CD8-positive, alpha-beta memory T cell (primary cell): ENCODE measurements at regions not wholly inside any gene's neighbourhood (a gene's known extent, or its start where the extent isn't known, plus 50 kb on each side); places are given as distances from the start of the nearest gene placed in this dataset.

ENCODE experiments used
- CTCF ChIA-PET: fragments of 350-600 bp; sonication (Branson Sonifier 250); formaldehyde crosslinking; loops from one replicate; lab custom pipeline; 2021; ENCODE audit warnings: antibody characterized with exemption; lab: Charles Lee
- POLR2A ChIA-PET: fragments of 350-600 bp; sonication (Branson Sonifier 250); formaldehyde crosslinking; loops from one replicate; lab custom pipeline; 2021; ENCODE audit warnings: antibody characterized with exemption; lab: Charles Lee
- DNase-seq, 5 donors: peaks; one replicate each; pipeline versions ENCODE4 v3.0.0 to v3.0.0-alpha.2; 2020 to 2022; ENCODE audit warnings: mixed read lengths in 1 of 5
- H3K27ac ChIP-seq: one replicate; pipeline ENCODE4 v1.7.0; 2013; ENCODE audit warnings: low read depth, mild to moderate bottlenecking, low read length, moderate library complexity
- H3K27me3 ChIP-seq: 2 replicates; pipeline ENCODE4 v1.7.0; 2013; ENCODE audit warnings: low read length, mild to moderate bottlenecking; ENCODE audit not compliant: insufficient read depth, poor library complexity, severe bottlenecking
- H3K36me3 ChIP-seq: 2 replicates; pipeline ENCODE4 v1.7.0; 2013; ENCODE audit warnings: mild to moderate bottlenecking, low read length, moderate library complexity; ENCODE audit not compliant: insufficient read depth
- H3K4me1 ChIP-seq: 2 replicates; pipeline ENCODE4 v1.7.0; 2013; ENCODE audit warnings: mild to moderate bottlenecking, low read length, moderate library complexity; ENCODE audit not compliant: insufficient read depth
- H3K4me3 ChIP-seq: 2 replicates; pipeline ENCODE4 v1.7.0; 2013; ENCODE audit warnings: mild to moderate bottlenecking, low read length
- H3K9me3 ChIP-seq: 2 replicates; pipeline ENCODE4 v1.7.0; 2013; ENCODE audit warnings: mild to moderate bottlenecking, low read length
- H3K27ac Mint-ChIP-seq, 8 donors: one replicate each; pipeline ENCODE4 v1.8.0; 2020 to 2021; ENCODE audit warnings: mixed read lengths in 8 of 8, mild to moderate bottlenecking in 6 of 8, inconsistent platforms in 3 of 8, moderate library complexity in 3 of 8
- H3K27me3 Mint-ChIP-seq, 2 donors: one replicate each; pipeline ENCODE4 v1.8.0; 2020 to 2021; ENCODE audit warnings: mixed read lengths in 2 of 2, mild to moderate bottlenecking in 1 of 2, moderate library complexity in 1 of 2
- H3K36me3 Mint-ChIP-seq, 3 donors: one replicate each; pipeline ENCODE4 v1.8.0; 2020 to 2021; ENCODE audit warnings: mixed read lengths in 3 of 3, inconsistent platforms in 1 of 3, mild to moderate bottlenecking in 1 of 3
- H3K4me1 Mint-ChIP-seq, 3 donors: one replicate each; pipeline ENCODE4 v1.8.0; 2020 to 2021; ENCODE audit warnings: mixed read lengths in 3 of 3, inconsistent platforms in 1 of 3, mild to moderate bottlenecking in 1 of 3
- H3K4me3 Mint-ChIP-seq, 7 donors: one replicate each; pipeline ENCODE4 v1.8.0; 2020 to 2021; ENCODE audit warnings: mixed read lengths in 7 of 7, mild to moderate bottlenecking in 6 of 7, moderate library complexity in 4 of 7, inconsistent platforms in 2 of 7
- H3K9me3 Mint-ChIP-seq, 5 donors: one replicate each; pipeline ENCODE4 v1.8.0; 2020 to 2022; ENCODE audit warnings: mixed read lengths in 5 of 5, mild to moderate bottlenecking in 3 of 5, moderate library complexity in 2 of 5, inconsistent platforms in 1 of 5

GRCh38 chr11:42145311-42145710 is 685.9 kb upstream of the LRRC4C start:
- Histone ChIP-seq H3K4me1 (no peaks in the 10 kb centered on the region), H3K4me3 (no peak overlapping the region), H3K9me3 (no peaks in the 10 kb centered on the region), H3K36me3 (no peaks in the 10 kb centered on the region), H3K27me3 (no peaks in the 10 kb centered on the region), H3K27ac (no peak overlapping the region)
- Mint-ChIP-seq H3K27me3 (no peaks in the 10 kb centered on the region), H3K4me1 (no peaks in the 10 kb centered on the region), H3K27ac (no peak overlapping the region), H3K9me3 (peaks cover 10 to 25% (median 22%) of the 10 kb centered on the region in 5 donors), H3K4me3 (no peak overlapping the region), H3K36me3 (peaks cover 0 to 1% (median 0%) of the 10 kb centered on the region in 3 donors)
- POLR2A ChIA-PET: no interaction called here
- CTCF ChIA-PET: no interaction called here
- DNase-seq: no peak

- POLR2A ChIA-PET: no interaction called here
- Mint-ChIP-seq H3K27ac (no peak overlapping the region), H3K36me3 (no peaks in the 10 kb centered on the region), H3K9me3 (peaks cover 0 to 34% (median 7%) of the 10 kb centered on the region in 5 donors), H3K27me3 (no peaks in the 10 kb centered on the region), H3K4me1 (no peaks in the 10 kb centered on the region), H3K4me3 (no peak overlapping the region)
- DNase-seq: no peak
- Histone ChIP-seq H3K4me1 (no peaks in the 10 kb centered on the region), H3K27me3 (no peaks in the 10 kb centered on the region), H3K27ac (no peak overlapping the region), H3K36me3 (no peaks in the 10 kb centered on the region), H3K9me3 (no peaks in the 10 kb centered on the region), H3K4me3 (no peak overlapping the region)
- CTCF ChIA-PET: no interaction called here
Observed at GRCh38 chr11:42161886-42162285, 702.4 kb upstream of the LRRC4C start.

- no peaks in the 10 kb centered on the region for H3K27me3 ChIP-seq
- H3K27ac ChIP-seq: no peak overlapping the region
- Mint-ChIP-seq H3K27me3 (no peaks in the 10 kb centered on the region), H3K4me3 (no peak overlapping the region), H3K4me1 (no peaks in the 10 kb centered on the region), H3K9me3 (peaks cover 5 to 28% (median 17%) of the 10 kb centered on the region in 5 donors), H3K36me3 (no peaks in the 10 kb centered on the region), H3K27ac (no peak overlapping the region)
- ChIA-PET POLR2A (no interaction called here), CTCF (no interaction called here)
- H3K4me3 ChIP-seq: no peak overlapping the region
- no peak for DNase-seq
- H3K36me3 ChIP-seq: no peaks in the 10 kb centered on the region
- H3K4me1 ChIP-seq: no peaks in the 10 kb centered on the region
- H3K9me3 ChIP-seq: peaks cover 4% of the 10 kb centered on the region
Observed at GRCh38 chr11:42169191-42169590, 709.7 kb upstream of the LRRC4C start.

GRCh38 chr11:42170601-42171000 is 711.1 kb upstream of the LRRC4C start:
- Mint-ChIP-seq H3K36me3 (no peaks in the 10 kb centered on the region), H3K9me3 (peaks cover 5 to 32% (median 18%) of the 10 kb centered on the region in 5 donors), H3K4me3 (no peak overlapping the region), H3K27ac (no peak overlapping the region), H3K27me3 (no peaks in the 10 kb centered on the region), H3K4me1 (no peaks in the 10 kb centered on the region)
- H3K27ac ChIP-seq: no peak overlapping the region
- H3K4me3 ChIP-seq: no peak overlapping the region
- H3K36me3 ChIP-seq: no peaks in the 10 kb centered on the region
- H3K9me3 ChIP-seq: peaks cover 4% of the 10 kb centered on the region
- H3K27me3 ChIP-seq: no peaks in the 10 kb centered on the region
- DNase-seq: no peak
- H3K4me1 ChIP-seq: no peaks in the 10 kb centered on the region
- ChIA-PET POLR2A (no interaction called here), CTCF (no interaction called here)

- Histone ChIP-seq H3K27ac (no peak overlapping the region), H3K9me3 (peaks cover 4% of the 10 kb centered on the region), H3K4me3 (no peak overlapping the region), H3K36me3 (no peaks in the 10 kb centered on the region), H3K4me1 (no peaks in the 10 kb centered on the region), H3K27me3 (no peaks in the 10 kb centered on the region)
- no peak for DNase-seq
- POLR2A ChIA-PET: no interaction called here
- no peaks in the 10 kb centered on the region for H3K36me3 Mint-ChIP-seq
- no peaks in the 10 kb centered on the region for H3K4me1 Mint-ChIP-seq
- no peaks in the 10 kb centered on the region for H3K27me3 Mint-ChIP-seq
- CTCF ChIA-PET: no interaction called here
- H3K4me3 Mint-ChIP-seq: no peak overlapping the region
- H3K27ac Mint-ChIP-seq: no peak overlapping the region
- H3K9me3 Mint-ChIP-seq: peaks cover 6 to 31% (median 18%) of the 10 kb centered on the region in 5 donors
Observed at GRCh38 chr11:42171046-42171445, 711.6 kb upstream of the LRRC4C start.

GRCh38 chr11:42172441-42172840 is 713.0 kb upstream of the LRRC4C start:
- ChIA-PET CTCF (no interaction called here), POLR2A (no interaction called here)
- Histone ChIP-seq H3K27ac (no peak overlapping the region), H3K36me3 (no peaks in the 10 kb centered on the region), H3K4me3 (no peak overlapping the region), H3K27me3 (no peaks in the 10 kb centered on the region), H3K4me1 (no peaks in the 10 kb centered on the region), H3K9me3 (peaks cover 4% of the 10 kb centered on the region)
- H3K27me3 Mint-ChIP-seq: no peaks in the 10 kb centered on the region
- H3K27ac Mint-ChIP-seq: peak overlapping the region in 1 of 8 donors; percentile 4
- DNase-seq: no peak
- no peaks in the 10 kb centered on the region for H3K4me1 Mint-ChIP-seq
- no peaks in the 10 kb centered on the region for H3K36me3 Mint-ChIP-seq
- H3K9me3 Mint-ChIP-seq: peaks cover 10 to 36% (median 18%) of the 10 kb centered on the region in 5 donors
- no peak overlapping the region for H3K4me3 Mint-ChIP-seq

GRCh38 chr11:42175203-42175602 is 715.8 kb upstream of the LRRC4C start:
- Histone ChIP-seq H3K27me3 (no peaks in the 10 kb centered on the region), H3K9me3 (no peaks in the 10 kb centered on the region), H3K4me1 (no peaks in the 10 kb centered on the region), H3K4me3 (no peak overlapping the region), H3K27ac (no peak overlapping the region), H3K36me3 (no peaks in the 10 kb centered on the region)
- Mint-ChIP-seq H3K36me3 (no peaks in the 10 kb centered on the region), H3K9me3 (peaks cover 8 to 30% (median 12%) of the 10 kb centered on the region in 5 donors), H3K4me1 (no peaks in the 10 kb centered on the region), H3K27me3 (no peaks in the 10 kb centered on the region), H3K4me3 (no peak overlapping the region), H3K27ac (no peak overlapping the region)
- ChIA-PET CTCF (no interaction called here), POLR2A (no interaction called here)
- no peak for DNase-seq

- Histone ChIP-seq H3K9me3 (no peaks in the 10 kb centered on the region), H3K4me3 (no peak overlapping the region), H3K4me1 (no peaks in the 10 kb centered on the region), H3K36me3 (no peaks in the 10 kb centered on the region), H3K27me3 (no peaks in the 10 kb centered on the region), H3K27ac (no peak overlapping the region)
- ChIA-PET CTCF (no interaction called here), POLR2A (no interaction called here)
- peaks cover 0 to 34% (median 9%) of the 10 kb centered on the region in 5 donors for H3K9me3 Mint-ChIP-seq
- no peak overlapping the region for H3K27ac Mint-ChIP-seq
- no peaks in the 10 kb centered on the region for H3K36me3 Mint-ChIP-seq
- H3K4me1 Mint-ChIP-seq: no peaks in the 10 kb centered on the region
- no peak overlapping the region for H3K4me3 Mint-ChIP-seq
- DNase-seq: no peak
- no peaks in the 10 kb centered on the region for H3K27me3 Mint-ChIP-seq
Observed at GRCh38 chr11:42179216-42179615, 719.8 kb upstream of the LRRC4C start.
